ENCODE measurements at regions not wholly inside any gene's neighbourhood (a gene's known extent, or its start where the extent isn't known, plus 50 kb on each side); places are given as distances from the start of the nearest gene placed in this dataset.

DNA sequence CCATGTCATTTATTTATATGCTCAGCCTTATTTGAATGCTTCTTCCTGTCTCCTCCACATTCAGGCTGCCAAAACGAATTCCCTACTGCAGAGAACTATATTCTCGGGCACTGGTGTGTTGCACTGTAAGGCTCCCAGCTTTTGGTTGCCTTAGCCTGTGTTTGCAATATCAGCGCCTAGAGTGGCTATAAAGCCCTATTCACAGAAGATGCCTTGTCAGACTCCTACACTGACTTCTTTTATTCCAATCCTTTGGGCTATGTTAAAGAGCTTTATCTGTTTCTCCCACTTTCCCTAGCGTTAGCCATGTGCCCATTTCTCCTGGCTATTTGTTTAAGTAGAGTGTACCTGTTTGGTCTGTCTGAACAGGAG lies 62.4 kb upstream of the EHBP1 start:
- no peaks in the 10 kb centered on the region for H3K27me3 ChIP-seq (replicated peaks; ENCODE audit: insufficient read depth, low read length)
- no peaks in the 10 kb centered on the region for H3K79me2 ChIP-seq (ENCODE audit: low read length)
- DNase-seq = no peak
- no peaks in the 10 kb centered on the region; the same call in 1 of the 2 replicates for H3K9me2 ChIP-seq (replicated peaks; ENCODE audit: insufficient read depth, low read length)
- H3K4me3 ChIP-seq (ENCODE audit: low read length) = no peak overlapping the region
- no peaks in the 10 kb centered on the region for H3K36me3 ChIP-seq (replicated peaks; ENCODE audit: insufficient read depth, low read length)
- TF ChIP-seq CTCF (IDR thresholded peaks at IDR 0.05; ENCODE audit: low read length) (no peak), EZH2 (optimal IDR thresholded peaks at IDR 0.05; ENCODE audit: low read depth, low read length) (no peak), EZH2phosphoT487 (IDR thresholded peaks at IDR 0.05; ENCODE audit: low read length) (no peak)
- no peaks in the 10 kb centered on the region for H3F3A ChIP-seq (ENCODE audit: insufficient read depth, low read length)
- H3K27ac ChIP-seq (ENCODE audit: low read length) = no peak overlapping the region
- no peaks in the 10 kb centered on the region for H3K9me3 ChIP-seq (replicated peaks; ENCODE audit: insufficient read depth, low read length)
- no peak overlapping the region for H3K4me2 ChIP-seq (ENCODE audit: low read depth, low read length)
- H3K4me1 ChIP-seq (ENCODE audit: low read length) = no peaks in the 10 kb centered on the region
- no peak overlapping the region for H3K9ac ChIP-seq (ENCODE audit: low read length)
- H2AFZ ChIP-seq (ENCODE audit: low read length) = no peak overlapping the region
- H4K20me1 ChIP-seq (ENCODE audit: insufficient read depth, low read length) = no peaks in the 10 kb centered on the region

DNA sequence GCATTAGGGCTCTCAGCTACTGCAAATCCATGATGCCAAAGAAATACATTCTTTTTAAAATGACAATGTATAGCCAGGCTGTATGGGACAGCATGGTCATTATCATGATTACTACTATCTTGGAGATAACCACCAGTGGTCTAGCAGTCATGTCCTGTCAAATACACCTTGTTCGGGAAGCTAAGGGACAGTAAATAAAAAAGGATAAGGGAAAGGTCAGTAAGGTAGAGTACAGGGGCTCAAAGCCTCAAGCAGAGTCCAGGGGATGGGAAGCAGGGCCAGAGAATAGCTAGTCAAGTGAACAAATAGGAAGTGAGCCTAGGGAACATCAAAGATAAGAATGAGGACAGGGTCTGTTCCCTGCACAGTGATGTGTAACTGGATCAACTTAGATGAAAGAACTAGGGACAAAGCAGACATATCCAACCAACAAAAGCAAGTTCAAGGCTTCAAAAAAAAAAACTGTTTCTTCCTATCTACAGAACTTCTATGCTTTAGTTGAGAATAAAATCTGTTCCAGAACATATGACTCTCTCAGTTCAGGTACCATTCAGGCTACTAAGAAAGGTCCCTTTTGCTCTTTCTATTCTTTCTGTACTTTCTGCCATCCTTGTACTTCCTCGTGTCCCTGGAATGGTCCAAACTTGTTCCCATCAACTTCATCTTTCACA lies 62.9 kb upstream of the EHBP1 start:
- Histone ChIP-seq H3K79me2 (ENCODE audit: low read length) (no peaks in the 10 kb centered on the region), H3K4me3 (ENCODE audit: low read length) (no peak overlapping the region), H2AFZ (ENCODE audit: low read length) (no peak overlapping the region), H3K27ac (ENCODE audit: low read length) (no peak overlapping the region), H3K36me3 (replicated peaks; ENCODE audit: insufficient read depth, low read length) (no peaks in the 10 kb centered on the region), H3K9me3 (replicated peaks; ENCODE audit: insufficient read depth, low read length) (no peaks in the 10 kb centered on the region), H3F3A (ENCODE audit: insufficient read depth, low read length) (no peaks in the 10 kb centered on the region), H3K4me1 (ENCODE audit: low read length) (no peaks in the 10 kb centered on the region), H3K9ac (ENCODE audit: low read length) (no peak overlapping the region), H4K20me1 (ENCODE audit: insufficient read depth, low read length) (no peaks in the 10 kb centered on the region), H3K4me2 (ENCODE audit: low read depth, low read length) (no peak overlapping the region), H3K9me2 (replicated peaks; ENCODE audit: insufficient read depth, low read length) (no peaks in the 10 kb centered on the region; the same call in 1 of the 2 replicates), H3K27me3 (replicated peaks; ENCODE audit: insufficient read depth, low read length) (no peaks in the 10 kb centered on the region)
- no peak for DNase-seq
- TF ChIP-seq EZH2phosphoT487 (IDR thresholded peaks at IDR 0.05; ENCODE audit: low read length) (no peak), EZH2 (optimal IDR thresholded peaks at IDR 0.05; ENCODE audit: low read depth, low read length) (no peak), CTCF (IDR thresholded peaks at IDR 0.05; ENCODE audit: low read length) (no peak)

DNA sequence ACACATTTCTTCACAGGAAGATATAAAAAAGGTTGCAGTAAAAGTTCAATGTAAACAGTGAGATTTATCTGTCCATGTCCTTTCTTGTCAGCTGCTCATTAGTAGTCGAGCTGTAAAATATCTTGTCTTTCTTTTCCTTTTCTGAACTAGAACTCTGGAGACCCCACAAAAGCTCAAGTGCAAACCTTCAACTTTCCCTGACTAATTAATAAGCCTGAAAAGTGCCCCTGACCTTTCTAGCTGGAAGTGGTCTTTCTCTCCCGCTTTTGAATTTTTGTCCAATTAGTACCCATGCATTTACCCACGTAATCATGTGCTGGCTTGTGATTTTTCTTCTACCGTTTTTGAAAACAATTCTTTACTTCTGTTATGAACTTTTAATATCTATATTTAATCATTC lies 63.6 kb upstream of the EHBP1 start:
- Histone ChIP-seq H3K36me3 (replicated peaks; ENCODE audit: insufficient read depth, low read length) (no peaks in the 10 kb centered on the region), H3K27ac (ENCODE audit: low read length) (no peak overlapping the region), H2AFZ (ENCODE audit: low read length) (no peak overlapping the region), H3K27me3 (replicated peaks; ENCODE audit: insufficient read depth, low read length) (no peaks in the 10 kb centered on the region), H3K4me3 (ENCODE audit: low read length) (no peak overlapping the region), H3K4me2 (ENCODE audit: low read depth, low read length) (no peak overlapping the region), H3K4me1 (ENCODE audit: low read length) (no peaks in the 10 kb centered on the region), H3K9ac (ENCODE audit: low read length) (no peak overlapping the region), H4K20me1 (ENCODE audit: insufficient read depth, low read length) (no peaks in the 10 kb centered on the region), H3F3A (ENCODE audit: insufficient read depth, low read length) (no peaks in the 10 kb centered on the region), H3K79me2 (ENCODE audit: low read length) (no peaks in the 10 kb centered on the region), H3K9me2 (replicated peaks; ENCODE audit: insufficient read depth, low read length) (no peaks in the 10 kb centered on the region; the same call in 1 of the 2 replicates), H3K9me3 (replicated peaks; ENCODE audit: insufficient read depth, low read length) (no peaks in the 10 kb centered on the region)
- TF ChIP-seq EZH2 (optimal IDR thresholded peaks at IDR 0.05; ENCODE audit: low read depth, low read length) = no peak
- no peak for TF ChIP-seq CTCF (IDR thresholded peaks at IDR 0.05; ENCODE audit: low read length)
- TF ChIP-seq EZH2phosphoT487 (IDR thresholded peaks at IDR 0.05; ENCODE audit: low read length) = no peak
- DNase-seq = no peak

All from MM.1S (cell line).